ENCODE measurements at regions not wholly inside any gene's neighbourhood (a gene's known extent, or its start where the extent isn't known, plus 50 kb on each side); places are given as distances from the start of the nearest gene placed in this dataset.

GRCh38 chrX:149992918-149993317 lies 54.6 kb upstream of the EOLA2 start:
- Histone ChIP-seq H3K4me1 (ENCODE audit: control insufficient read depth in 2 of 2, insufficient read depth in 1 of 2, low read depth in 1 of 2, low read length in 2 of 2) (no peaks in the 10 kb centered on the region), H3K18ac (ENCODE audit: low read length) (no peak overlapping the region), H4K91ac (ENCODE audit: low read depth, low read length, poor library complexity) (no peak overlapping the region), H2BK12ac (ENCODE audit: low read length) (no peak overlapping the region), H3K27me3 (ENCODE audit: control insufficient read depth in 3 of 3, insufficient read depth in 3 of 3, low read depth in 1 of 3, low read length in 3 of 3) (no peaks in the 10 kb centered on the region), H3K4ac (ENCODE audit: low read length) (no peak overlapping the region), H3K36me3 (replicated peaks in 1 of 2; ENCODE audit: control insufficient read depth in 2 of 2, insufficient read depth in 2 of 2, low read length in 2 of 2) (no peaks in the 10 kb centered on the region), H3K23ac (ENCODE audit: low read depth, low read length, poor library complexity) (no peak overlapping the region), H3K4me3 (ENCODE audit: low read length in 2 of 2) (no peak overlapping the region), H2BK15ac (ENCODE audit: low read length) (no peak overlapping the region), H3K4me2 (ENCODE audit: insufficient read depth, low read length, poor library complexity, severe bottlenecking) (no peak overlapping the region), H3K9ac (ENCODE audit: low read depth, low read length, poor library complexity) (no peak overlapping the region), H3K27ac (replicated peaks; ENCODE audit: low read length) (no peak overlapping the region), H2AK5ac (ENCODE audit: low read depth, low read length) (no peak overlapping the region), H3K9me3 (replicated peaks in 1 of 2; ENCODE audit: control insufficient read depth in 2 of 2, insufficient read depth in 1 of 2, low read depth in 1 of 2, low read length in 2 of 2) (no peaks in the 10 kb centered on the region), H2BK120ac (ENCODE audit: low read depth, low read length) (no peak overlapping the region), H2BK5ac (ENCODE audit: low read length) (no peak overlapping the region), H2AFZ (ENCODE audit: low read length) (no peak overlapping the region), H3K14ac (ENCODE audit: low read length) (no peak overlapping the region), H3K79me1 (ENCODE audit: low read depth, low read length) (no peaks in the 10 kb centered on the region), H4K8ac (ENCODE audit: low read depth, low read length) (no peak overlapping the region)
- DNase-seq (ENCODE audit: low spot score): no peak
- no CpG with 5 or more reads among the region's 2 CpGs for WGBS, 2 donors (ENCODE audit: extremely low coverage in 2 of 2, insufficient read length in 2 of 2, insufficient replicate concordance in 1 of 2)

- Histone ChIP-seq H2AFZ (ENCODE audit: low read length) (no peak overlapping the region), H3K4ac (ENCODE audit: low read length) (no peak overlapping the region), H2AK5ac (ENCODE audit: low read depth, low read length) (no peak overlapping the region), H3K14ac (ENCODE audit: low read length) (no peak overlapping the region), H3K9ac (ENCODE audit: low read depth, low read length, poor library complexity) (no peak overlapping the region), H3K18ac (ENCODE audit: low read length) (no peak overlapping the region), H3K4me3 (ENCODE audit: low read length in 2 of 2) (no peak overlapping the region), H3K4me1 (ENCODE audit: control insufficient read depth in 2 of 2, insufficient read depth in 1 of 2, low read depth in 1 of 2, low read length in 2 of 2) (no peaks in the 10 kb centered on the region), H2BK15ac (ENCODE audit: low read length) (no peak overlapping the region), H4K91ac (ENCODE audit: low read depth, low read length, poor library complexity) (no peak overlapping the region), H3K79me1 (ENCODE audit: low read depth, low read length) (no peaks in the 10 kb centered on the region), H3K9me3 (replicated peaks in 1 of 2; ENCODE audit: control insufficient read depth in 2 of 2, insufficient read depth in 1 of 2, low read depth in 1 of 2, low read length in 2 of 2) (no peaks in the 10 kb centered on the region), H4K8ac (ENCODE audit: low read depth, low read length) (no peak overlapping the region), H3K36me3 (replicated peaks in 1 of 2; ENCODE audit: control insufficient read depth in 2 of 2, insufficient read depth in 2 of 2, low read length in 2 of 2) (no peaks in the 10 kb centered on the region), H3K27ac (replicated peaks; ENCODE audit: low read length) (no peak overlapping the region), H3K4me2 (ENCODE audit: insufficient read depth, low read length, poor library complexity, severe bottlenecking) (no peak overlapping the region), H2BK120ac (ENCODE audit: low read depth, low read length) (no peak overlapping the region), H2BK5ac (ENCODE audit: low read length) (no peak overlapping the region), H3K23ac (ENCODE audit: low read depth, low read length, poor library complexity) (no peak overlapping the region), H2BK12ac (ENCODE audit: low read length) (no peak overlapping the region), H3K27me3 (ENCODE audit: control insufficient read depth in 3 of 3, insufficient read depth in 3 of 3, low read depth in 1 of 3, low read length in 3 of 3) (no peaks in the 10 kb centered on the region)
- no peak for DNase-seq (ENCODE audit: low spot score)
- WGBS, 2 donors (ENCODE audit: extremely low coverage in 2 of 2, insufficient read length in 2 of 2, insufficient replicate concordance in 1 of 2): no CpG with 5 or more reads among the region's 4 CpGs
These were observed 55.7 kb upstream of the EOLA2 start for GRCh38 chrX:149993989-149994388.

GRCh38 chrX:149996515-149996914 lies 58.2 kb upstream of the EOLA2 start:
- Histone ChIP-seq H3K23ac (ENCODE audit: low read depth, low read length, poor library complexity) (no peak overlapping the region), H2BK5ac (ENCODE audit: low read length) (no peak overlapping the region), H3K9me3 (replicated peaks in 1 of 2; ENCODE audit: control insufficient read depth in 2 of 2, insufficient read depth in 1 of 2, low read depth in 1 of 2, low read length in 2 of 2) (no peaks in the 10 kb centered on the region), H3K4me3 (ENCODE audit: low read length in 2 of 2) (no peak overlapping the region), H3K4me1 (ENCODE audit: control insufficient read depth in 2 of 2, insufficient read depth in 1 of 2, low read depth in 1 of 2, low read length in 2 of 2) (no peaks in the 10 kb centered on the region), H2BK15ac (ENCODE audit: low read length) (no peak overlapping the region), H2AFZ (ENCODE audit: low read length) (no peak overlapping the region), H2AK5ac (ENCODE audit: low read depth, low read length) (no peak overlapping the region), H2BK12ac (ENCODE audit: low read length) (no peak overlapping the region), H3K4ac (ENCODE audit: low read length) (no peak overlapping the region), H3K27ac (replicated peaks; ENCODE audit: low read length) (no peak overlapping the region), H3K18ac (ENCODE audit: low read length) (no peak overlapping the region), H3K4me2 (ENCODE audit: insufficient read depth, low read length, poor library complexity, severe bottlenecking) (no peak overlapping the region), H4K8ac (ENCODE audit: low read depth, low read length) (no peak overlapping the region), H3K79me1 (ENCODE audit: low read depth, low read length) (no peaks in the 10 kb centered on the region), H3K9ac (ENCODE audit: low read depth, low read length, poor library complexity) (no peak overlapping the region), H3K36me3 (replicated peaks in 1 of 2; ENCODE audit: control insufficient read depth in 2 of 2, insufficient read depth in 2 of 2, low read length in 2 of 2) (no peaks in the 10 kb centered on the region), H3K14ac (ENCODE audit: low read length) (no peak overlapping the region), H3K27me3 (ENCODE audit: control insufficient read depth in 3 of 3, insufficient read depth in 3 of 3, low read depth in 1 of 3, low read length in 3 of 3) (no peaks in the 10 kb centered on the region), H4K91ac (ENCODE audit: low read depth, low read length, poor library complexity) (no peak overlapping the region), H2BK120ac (ENCODE audit: low read depth, low read length) (no peak overlapping the region)
- DNase-seq (ENCODE audit: low spot score): no peak
- WGBS, 2 donors (ENCODE audit: extremely low coverage in 2 of 2, insufficient read length in 2 of 2, insufficient replicate concordance in 1 of 2): no CpG with 5 or more reads among the region's 4 CpGs

DNA sequence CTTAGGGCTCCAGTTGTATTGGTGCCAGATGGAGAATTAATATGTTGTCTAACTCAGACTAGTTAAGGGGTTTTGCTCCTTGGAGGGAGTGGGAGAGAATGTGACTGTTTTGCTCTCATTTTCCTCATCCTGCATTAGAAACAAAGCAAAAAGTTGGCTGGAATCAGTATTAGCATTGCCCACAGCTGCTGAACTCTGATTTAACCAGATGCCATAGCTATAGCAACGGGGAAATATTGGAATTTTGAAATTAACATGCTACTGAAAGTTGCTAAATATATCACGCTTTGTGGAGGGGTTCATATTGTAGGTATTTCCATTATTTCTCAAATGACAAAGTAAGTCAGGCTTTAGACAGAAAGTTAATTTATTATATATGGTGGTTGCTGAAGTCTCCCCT lies 66.7 kb upstream of the EOLA2 start:
- Histone ChIP-seq H3K9me3 (replicated peaks in 1 of 2; ENCODE audit: control insufficient read depth in 2 of 2, insufficient read depth in 1 of 2, low read depth in 1 of 2, low read length in 2 of 2) (no peaks in the 10 kb centered on the region), H3K9ac (ENCODE audit: low read depth, low read length, poor library complexity) (no peak overlapping the region), H3K27ac (replicated peaks; ENCODE audit: low read length) (no peak overlapping the region), H3K4me2 (ENCODE audit: insufficient read depth, low read length, poor library complexity, severe bottlenecking) (no peak overlapping the region), H4K91ac (ENCODE audit: low read depth, low read length, poor library complexity) (no peak overlapping the region), H3K18ac (ENCODE audit: low read length) (no peak overlapping the region), H2AK5ac (ENCODE audit: low read depth, low read length) (no peak overlapping the region), H3K36me3 (replicated peaks in 1 of 2; ENCODE audit: control insufficient read depth in 2 of 2, insufficient read depth in 2 of 2, low read length in 2 of 2) (no peaks in the 10 kb centered on the region), H2BK120ac (ENCODE audit: low read depth, low read length) (no peak overlapping the region), H3K4me3 (ENCODE audit: low read length in 2 of 2) (no peak overlapping the region), H4K8ac (ENCODE audit: low read depth, low read length) (no peak overlapping the region), H3K4me1 (ENCODE audit: control insufficient read depth in 2 of 2, insufficient read depth in 1 of 2, low read depth in 1 of 2, low read length in 2 of 2) (no peaks in the 10 kb centered on the region), H3K14ac (ENCODE audit: low read length) (no peak overlapping the region), H2BK5ac (ENCODE audit: low read length) (no peak overlapping the region), H3K27me3 (ENCODE audit: control insufficient read depth in 3 of 3, insufficient read depth in 3 of 3, low read depth in 1 of 3, low read length in 3 of 3) (no peaks in the 10 kb centered on the region), H3K23ac (ENCODE audit: low read depth, low read length, poor library complexity) (no peak overlapping the region), H3K79me1 (ENCODE audit: low read depth, low read length) (no peaks in the 10 kb centered on the region), H2AFZ (ENCODE audit: low read length) (no peak overlapping the region), H3K4ac (ENCODE audit: low read length) (no peak overlapping the region), H2BK12ac (ENCODE audit: low read length) (no peak overlapping the region), H2BK15ac (ENCODE audit: low read length) (no peak overlapping the region)
- DNase-seq (ENCODE audit: low spot score): no peak
- no CpG with 5 or more reads among the region's 2 CpGs for WGBS, 2 donors (ENCODE audit: extremely low coverage in 2 of 2, insufficient read length in 2 of 2, insufficient replicate concordance in 1 of 2)

Data from neuronal stem cell (in vitro differentiated cells).